ENCODE measurements at regions not wholly inside any gene's neighbourhood (a gene's known extent, or its start where the extent isn't known, plus 50 kb on each side); places are given as distances from the start of the nearest gene placed in this dataset.

DNA sequence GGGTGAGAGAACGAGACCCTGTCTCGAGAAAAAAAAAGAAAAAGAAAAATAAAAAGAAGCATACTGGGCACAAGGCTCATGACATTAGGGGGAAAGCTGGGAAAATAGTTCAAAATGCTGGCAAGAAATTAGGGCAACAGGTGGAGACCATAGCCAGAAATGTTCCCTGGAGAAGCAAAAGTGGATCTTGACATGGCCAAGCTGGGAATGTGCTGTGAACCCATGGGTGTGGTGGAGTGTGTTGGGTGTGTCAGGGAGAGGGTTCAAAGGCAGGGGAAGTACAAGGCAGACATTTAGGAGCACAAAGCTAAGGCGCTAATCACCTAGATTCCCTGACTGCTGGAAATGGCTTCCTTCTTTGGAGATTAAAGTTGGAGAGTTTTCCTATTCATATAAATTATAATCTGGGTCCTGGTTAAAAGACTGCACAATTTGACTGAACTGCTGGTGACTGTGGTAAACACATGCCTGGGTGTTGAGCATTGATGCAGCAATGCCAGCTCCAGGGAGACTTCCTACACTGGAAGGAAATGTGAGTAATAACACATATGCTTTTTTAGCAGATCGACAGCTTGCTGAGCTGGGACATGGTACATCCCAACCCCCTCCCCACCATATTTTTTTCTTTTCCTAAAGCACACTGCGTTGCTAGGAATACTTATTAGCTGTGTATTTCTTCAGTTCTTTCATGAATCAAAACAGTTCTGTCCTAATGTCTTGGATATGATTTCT, 70.1 kb upstream of the ARHGAP21 start:
- H3K4me1 ChIP-seq (ENCODE audit: control insufficient read depth, insufficient read depth, low read length), result no peaks in the 10 kb centered on the region
- H3K9ac ChIP-seq (ENCODE audit: low read length), result no peak overlapping the region
- no peaks in the 10 kb centered on the region for H3K9me3 ChIP-seq (ENCODE audit: control insufficient read depth, low read length)
- H3K4me3 ChIP-seq (ENCODE audit: low read length), result no peak overlapping the region
- no peaks in the 10 kb centered on the region for H3K36me3 ChIP-seq (ENCODE audit: control insufficient read depth, insufficient read depth, low read length, severe bottlenecking)
- no peaks in the 10 kb centered on the region for H3K27me3 ChIP-seq (replicated peaks; ENCODE audit: control insufficient read depth, insufficient read depth, low read length)
- peak; percentile 27 for DNase-seq (ENCODE audit: low read depth)

- H3K27me3 ChIP-seq (replicated peaks; ENCODE audit: control insufficient read depth, insufficient read depth, low read length), result no peaks in the 10 kb centered on the region
- H3K9me3 ChIP-seq (ENCODE audit: control insufficient read depth, low read length), result no peaks in the 10 kb centered on the region
- no peak overlapping the region for H3K9ac ChIP-seq (ENCODE audit: low read length)
- no peaks in the 10 kb centered on the region for H3K4me1 ChIP-seq (ENCODE audit: control insufficient read depth, insufficient read depth, low read length)
- H3K36me3 ChIP-seq (ENCODE audit: control insufficient read depth, insufficient read depth, low read length, severe bottlenecking), result no peaks in the 10 kb centered on the region
- no peak overlapping the region for H3K4me3 ChIP-seq (ENCODE audit: low read length)
- no peak for DNase-seq (ENCODE audit: low read depth)
Measured at GRCh38 chr10:24792638-24793037, 69.0 kb upstream of the ARHGAP21 start.

GRCh38 chr10:24791084-24791726, 67.5 kb upstream of the ARHGAP21 start:
- H3K4me3 ChIP-seq (ENCODE audit: low read length), result no peak overlapping the region
- no peak overlapping the region for H3K9ac ChIP-seq (ENCODE audit: low read length)
- H3K9me3 ChIP-seq (ENCODE audit: control insufficient read depth, low read length), result no peaks in the 10 kb centered on the region
- H3K4me1 ChIP-seq (ENCODE audit: control insufficient read depth, insufficient read depth, low read length), result no peaks in the 10 kb centered on the region
- DNase-seq (ENCODE audit: low read depth), result no peak
- H3K27me3 ChIP-seq (replicated peaks; ENCODE audit: control insufficient read depth, insufficient read depth, low read length), result no peaks in the 10 kb centered on the region
- no peaks in the 10 kb centered on the region for H3K36me3 ChIP-seq (ENCODE audit: control insufficient read depth, insufficient read depth, low read length, severe bottlenecking)

GRCh38 chr10:24790599-24790998, 66.9 kb upstream of the ARHGAP21 start:
- no peak for DNase-seq (ENCODE audit: low read depth)
- H3K27me3 ChIP-seq (replicated peaks; ENCODE audit: control insufficient read depth, insufficient read depth, low read length), result no peaks in the 10 kb centered on the region
- no peak overlapping the region for H3K9ac ChIP-seq (ENCODE audit: low read length)
- H3K9me3 ChIP-seq (ENCODE audit: control insufficient read depth, low read length), result no peaks in the 10 kb centered on the region
- H3K4me3 ChIP-seq (ENCODE audit: low read length), result no peak overlapping the region
- no peaks in the 10 kb centered on the region for H3K4me1 ChIP-seq (ENCODE audit: control insufficient read depth, insufficient read depth, low read length)
- no peaks in the 10 kb centered on the region for H3K36me3 ChIP-seq (ENCODE audit: control insufficient read depth, insufficient read depth, low read length, severe bottlenecking)

DNA sequence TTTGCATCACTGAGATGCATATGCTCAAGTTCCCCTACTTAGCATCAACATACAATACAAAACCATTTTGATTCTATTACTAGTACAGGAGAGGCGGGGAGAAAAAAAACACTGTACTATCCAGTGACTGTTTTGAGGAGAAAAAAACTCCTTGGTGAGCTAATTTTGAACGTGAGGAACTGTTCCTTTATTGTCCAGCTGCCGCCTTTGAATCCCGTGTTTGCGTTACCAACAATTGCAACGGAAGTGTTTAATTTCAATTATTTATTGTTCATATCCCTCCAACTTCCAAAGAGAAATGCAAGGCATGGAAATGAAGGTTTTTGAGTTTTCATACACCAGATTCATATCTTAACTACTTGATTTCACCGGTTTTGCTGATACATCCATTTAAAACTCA, 66.4 kb upstream of the ARHGAP21 start:
- H3K4me1 ChIP-seq (ENCODE audit: control insufficient read depth, insufficient read depth, low read length), result no peaks in the 10 kb centered on the region
- DNase-seq (ENCODE audit: low read depth), result no peak
- no peaks in the 10 kb centered on the region for H3K36me3 ChIP-seq (ENCODE audit: control insufficient read depth, insufficient read depth, low read length, severe bottlenecking)
- H3K4me3 ChIP-seq (ENCODE audit: low read length), result no peak overlapping the region
- no peaks in the 10 kb centered on the region for H3K9me3 ChIP-seq (ENCODE audit: control insufficient read depth, low read length)
- no peak overlapping the region for H3K9ac ChIP-seq (ENCODE audit: low read length)
- H3K27me3 ChIP-seq (replicated peaks; ENCODE audit: control insufficient read depth, insufficient read depth, low read length), result no peaks in the 10 kb centered on the region

- Histone ChIP-seq H3K36me3 (ENCODE audit: control insufficient read depth, insufficient read depth, low read length, severe bottlenecking) (no peaks in the 10 kb centered on the region), H3K4me1 (ENCODE audit: control insufficient read depth, insufficient read depth, low read length) (no peaks in the 10 kb centered on the region), H3K9me3 (ENCODE audit: control insufficient read depth, low read length) (no peaks in the 10 kb centered on the region), H3K9ac (ENCODE audit: low read length) (no peak overlapping the region), H3K4me3 (ENCODE audit: low read length) (no peak overlapping the region), H3K27me3 (replicated peaks; ENCODE audit: control insufficient read depth, insufficient read depth, low read length) (peaks cover 5% of the 10 kb centered on the region)
- DNase-seq (ENCODE audit: low read depth), result no peak
Measured at GRCh38 chr10:24784923-24785322, 61.2 kb upstream of the ARHGAP21 start.

DNA sequence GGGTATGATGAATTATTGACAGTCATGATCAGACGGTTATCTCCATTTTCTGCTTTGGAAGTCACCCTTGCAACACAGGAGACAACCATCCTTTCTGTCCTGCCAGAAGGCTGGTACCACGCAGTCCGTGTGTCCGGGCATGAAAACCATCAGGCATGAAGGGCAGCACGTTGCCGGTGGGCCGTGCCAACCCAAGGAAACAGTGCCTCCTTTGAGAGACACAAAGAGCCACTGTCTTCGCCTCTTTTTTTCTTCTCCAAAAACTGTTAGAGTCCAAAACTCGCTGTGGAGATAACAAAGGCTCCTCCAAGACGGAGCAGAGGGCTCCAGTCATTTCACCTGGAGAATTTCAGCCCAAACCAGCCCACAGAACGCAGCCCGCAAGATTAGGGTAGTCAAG, 60.4 kb upstream of the ARHGAP21 start:
- no peaks in the 10 kb centered on the region for H3K9me3 ChIP-seq (ENCODE audit: control insufficient read depth, low read length)
- peaks cover 5% of the 10 kb centered on the region for H3K27me3 ChIP-seq (replicated peaks; ENCODE audit: control insufficient read depth, insufficient read depth, low read length)
- H3K4me3 ChIP-seq (ENCODE audit: low read length), result no peak overlapping the region
- no peaks in the 10 kb centered on the region for H3K4me1 ChIP-seq (ENCODE audit: control insufficient read depth, insufficient read depth, low read length)
- H3K36me3 ChIP-seq (ENCODE audit: control insufficient read depth, insufficient read depth, low read length, severe bottlenecking), result no peaks in the 10 kb centered on the region
- DNase-seq (ENCODE audit: low read depth), result no peak
- H3K9ac ChIP-seq (ENCODE audit: low read length), result no peak overlapping the region

GRCh38 chr10:24783504-24783903, 59.8 kb upstream of the ARHGAP21 start:
- DNase-seq (ENCODE audit: low read depth), result no peak
- Histone ChIP-seq H3K36me3 (ENCODE audit: control insufficient read depth, insufficient read depth, low read length, severe bottlenecking) (no peaks in the 10 kb centered on the region), H3K9ac (ENCODE audit: low read length) (no peak overlapping the region), H3K27me3 (replicated peaks; ENCODE audit: control insufficient read depth, insufficient read depth, low read length) (peaks cover 5% of the 10 kb centered on the region), H3K4me3 (ENCODE audit: low read length) (no peak overlapping the region), H3K4me1 (ENCODE audit: control insufficient read depth, insufficient read depth, low read length) (no peaks in the 10 kb centered on the region), H3K9me3 (ENCODE audit: control insufficient read depth, low read length) (no peaks in the 10 kb centered on the region)

DNA sequence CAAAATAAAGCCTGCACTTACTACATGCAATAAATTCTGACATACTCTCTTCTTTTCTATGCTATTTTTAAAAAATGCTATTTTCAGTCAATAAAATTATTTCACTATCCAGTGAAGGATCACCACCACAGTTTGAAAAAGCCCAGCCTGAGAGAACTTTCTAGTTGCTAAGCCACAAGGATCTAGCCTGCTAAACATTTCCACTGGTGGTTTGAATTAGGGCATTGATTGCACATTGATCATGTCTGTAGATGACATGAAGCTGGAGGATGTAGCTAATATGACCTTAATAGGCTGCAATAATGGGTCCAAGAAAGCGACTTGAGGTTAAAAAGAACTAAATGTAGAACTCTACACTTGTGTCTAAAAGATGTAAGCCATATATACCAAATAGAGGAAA, 56.0 kb upstream of the ARHGAP21 start:
- Histone ChIP-seq H3K27me3 (replicated peaks; ENCODE audit: control insufficient read depth, insufficient read depth, low read length) (peaks cover 5% of the 10 kb centered on the region), H3K9ac (ENCODE audit: low read length) (no peak overlapping the region), H3K9me3 (ENCODE audit: control insufficient read depth, low read length) (no peaks in the 10 kb centered on the region), H3K36me3 (ENCODE audit: control insufficient read depth, insufficient read depth, low read length, severe bottlenecking) (no peaks in the 10 kb centered on the region), H3K4me3 (ENCODE audit: low read length) (no peak overlapping the region), H3K4me1 (ENCODE audit: control insufficient read depth, insufficient read depth, low read length) (no peaks in the 10 kb centered on the region)
- DNase-seq (ENCODE audit: low read depth), result no peak

DNA sequence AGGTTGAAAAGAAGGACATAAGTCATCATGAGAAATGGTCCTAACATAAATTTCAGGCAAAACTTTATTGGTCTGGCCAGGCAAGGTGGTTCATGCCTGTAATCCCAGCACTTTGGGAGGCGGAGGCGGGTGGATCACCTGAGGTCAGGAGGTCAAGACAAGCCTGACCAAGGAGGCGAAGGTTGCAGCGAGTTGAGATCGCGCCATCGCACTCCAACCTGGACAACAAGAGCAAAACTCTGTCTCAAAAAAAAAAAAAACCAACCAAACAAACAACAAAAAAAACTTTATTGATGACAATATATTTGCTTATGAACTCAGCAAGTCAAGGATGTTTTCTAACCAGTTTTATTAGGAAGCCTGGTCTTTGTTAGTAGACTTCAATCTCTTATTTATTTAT, 54.6 kb upstream of the ARHGAP21 start:
- Histone ChIP-seq H3K4me1 (ENCODE audit: control insufficient read depth, insufficient read depth, low read length) (no peaks in the 10 kb centered on the region), H3K27me3 (replicated peaks; ENCODE audit: control insufficient read depth, insufficient read depth, low read length) (no peaks in the 10 kb centered on the region), H3K4me3 (ENCODE audit: low read length) (no peak overlapping the region), H3K9me3 (ENCODE audit: control insufficient read depth, low read length) (no peaks in the 10 kb centered on the region), H3K9ac (ENCODE audit: low read length) (no peak overlapping the region), H3K36me3 (ENCODE audit: control insufficient read depth, insufficient read depth, low read length, severe bottlenecking) (no peaks in the 10 kb centered on the region)
- DNase-seq (ENCODE audit: low read depth), result no peak

DNA sequence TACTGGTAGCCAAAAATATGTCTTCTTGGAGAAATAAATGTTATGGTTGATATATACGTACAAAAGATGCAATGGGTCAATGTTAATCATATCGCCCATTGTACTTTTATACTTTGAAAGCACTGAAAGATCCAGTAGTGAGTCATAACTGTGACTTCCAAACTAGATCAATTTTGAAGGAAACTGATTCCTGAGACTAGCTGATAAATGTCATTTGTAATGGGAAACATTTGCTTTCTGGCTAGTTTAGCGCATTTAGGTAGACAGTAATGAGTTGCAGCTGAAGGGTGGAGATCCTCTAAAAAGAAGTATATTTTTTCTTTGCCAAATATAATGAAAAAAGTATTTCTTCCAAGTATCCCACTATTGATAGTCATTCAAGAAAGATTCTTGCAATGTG, 53.5 kb upstream of the ARHGAP21 start:
- peak; percentile 50 for DNase-seq (ENCODE audit: low read depth)
- no peaks in the 10 kb centered on the region for H3K9me3 ChIP-seq (ENCODE audit: control insufficient read depth, low read length)
- no peak overlapping the region for H3K9ac ChIP-seq (ENCODE audit: low read length)
- H3K27me3 ChIP-seq (replicated peaks; ENCODE audit: control insufficient read depth, insufficient read depth, low read length), result no peaks in the 10 kb centered on the region
- H3K36me3 ChIP-seq (ENCODE audit: control insufficient read depth, insufficient read depth, low read length, severe bottlenecking), result no peaks in the 10 kb centered on the region
- H3K4me1 ChIP-seq (ENCODE audit: control insufficient read depth, insufficient read depth, low read length), result no peaks in the 10 kb centered on the region
- H3K4me3 ChIP-seq (ENCODE audit: low read length), result no peak overlapping the region

Data from adipocyte (in vitro differentiated cells).